Epithelial cell of proximal tubule (primary cell): ENCODE measurements at regions not wholly inside any gene's neighbourhood (a gene's known extent, or its start where the extent isn't known, plus 50 kb on each side); places are given as distances from the start of the nearest gene placed in this dataset.

Source experiments
- DNase-seq: peaks from one replicate; pipeline ENCODE4 v3.0.0-alpha.2; 2011; ENCODE audit warnings: low read depth
- H3K4me3 ChIP-seq: 2 replicates; pipeline ENCODE4 v1.5.1; 2011; ENCODE audit warnings: low read depth, mild to moderate bottlenecking, low read length
- TF ChIP-seq, protein P1 (sequence below): conservative IDR thresholded peaks from 2 replicates; pipeline ENCODE4 v1.5.1; 2012; ENCODE audit warnings: low read depth, mild to moderate bottlenecking, low read length

- H3K4me3 ChIP-seq: no peak overlapping the region
- TF ChIP-seq, protein P1, sequence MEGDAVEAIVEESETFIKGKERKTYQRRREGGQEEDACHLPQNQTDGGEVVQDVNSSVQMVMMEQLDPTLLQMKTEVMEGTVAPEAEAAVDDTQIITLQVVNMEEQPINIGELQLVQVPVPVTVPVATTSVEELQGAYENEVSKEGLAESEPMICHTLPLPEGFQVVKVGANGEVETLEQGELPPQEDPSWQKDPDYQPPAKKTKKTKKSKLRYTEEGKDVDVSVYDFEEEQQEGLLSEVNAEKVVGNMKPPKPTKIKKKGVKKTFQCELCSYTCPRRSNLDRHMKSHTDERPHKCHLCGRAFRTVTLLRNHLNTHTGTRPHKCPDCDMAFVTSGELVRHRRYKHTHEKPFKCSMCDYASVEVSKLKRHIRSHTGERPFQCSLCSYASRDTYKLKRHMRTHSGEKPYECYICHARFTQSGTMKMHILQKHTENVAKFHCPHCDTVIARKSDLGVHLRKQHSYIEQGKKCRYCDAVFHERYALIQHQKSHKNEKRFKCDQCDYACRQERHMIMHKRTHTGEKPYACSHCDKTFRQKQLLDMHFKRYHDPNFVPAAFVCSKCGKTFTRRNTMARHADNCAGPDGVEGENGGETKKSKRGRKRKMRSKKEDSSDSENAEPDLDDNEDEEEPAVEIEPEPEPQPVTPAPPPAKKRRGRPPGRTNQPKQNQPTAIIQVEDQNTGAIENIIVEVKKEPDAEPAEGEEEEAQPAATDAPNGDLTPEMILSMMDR: no peak
- DNase-seq: no peak
These were observed 77.6 kb upstream of the FUT8 start for GRCh38 chr14:65334765-65335410.

- DNase-seq: no peak
- TF ChIP-seq, protein P1: no peak
- H3K4me3 ChIP-seq: no peak overlapping the region
These were observed 77.1 kb upstream of the FUT8 start for GRCh38 chr14:65335411-65335947.

GRCh38 chr14:65336191-65336591, 76.3 kb upstream of the FUT8 start:
- TF ChIP-seq, protein P1: no peak
- no peak for DNase-seq
- no peak overlapping the region for H3K4me3 ChIP-seq

DNA sequence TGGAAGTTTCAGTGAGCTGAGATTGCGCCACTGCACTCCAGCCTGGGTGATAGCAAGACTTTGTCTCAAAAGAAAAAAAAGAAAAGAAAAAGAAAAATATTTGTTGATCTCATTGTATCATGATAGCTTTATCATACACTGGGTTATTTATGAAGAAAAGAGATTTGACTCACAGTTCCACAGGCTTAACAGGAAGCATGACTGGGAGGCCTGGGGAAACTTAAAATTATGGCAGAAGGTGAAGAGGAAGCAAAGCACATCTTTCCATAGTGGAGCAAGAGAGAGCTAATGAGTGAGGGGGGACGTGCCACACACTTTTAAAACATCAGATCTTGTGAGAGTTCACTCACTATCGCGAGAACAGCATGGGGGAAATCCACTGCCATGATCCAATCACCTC, 72.7 kb upstream of the FUT8 start:
- TF ChIP-seq, protein P1: no peak
- no peak for DNase-seq
- H3K4me3 ChIP-seq: no peak overlapping the region

DNA sequence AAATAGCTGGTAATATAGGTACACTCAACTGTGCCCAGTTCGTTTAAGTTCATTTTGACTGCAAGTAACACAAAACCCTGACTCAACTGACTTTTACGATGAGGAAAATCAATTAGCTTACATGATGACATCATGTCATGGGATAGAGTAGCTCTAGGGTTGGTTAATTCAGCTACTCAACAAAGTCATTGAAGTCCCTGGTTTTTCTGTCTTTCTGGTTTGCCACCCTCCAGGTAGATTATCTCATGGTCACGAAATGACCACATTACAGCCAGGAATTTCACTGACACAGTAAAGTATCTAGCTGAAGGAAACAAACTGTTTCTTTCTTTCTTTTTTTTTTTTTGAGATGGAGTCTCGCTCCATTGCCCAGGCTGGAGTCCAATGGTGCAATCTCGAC, 68.5 kb upstream of the FUT8 start:
- peak; percentile 94 for DNase-seq
- H3K4me3 ChIP-seq: no peak overlapping the region
- TF ChIP-seq, protein P1: no peak

DNA sequence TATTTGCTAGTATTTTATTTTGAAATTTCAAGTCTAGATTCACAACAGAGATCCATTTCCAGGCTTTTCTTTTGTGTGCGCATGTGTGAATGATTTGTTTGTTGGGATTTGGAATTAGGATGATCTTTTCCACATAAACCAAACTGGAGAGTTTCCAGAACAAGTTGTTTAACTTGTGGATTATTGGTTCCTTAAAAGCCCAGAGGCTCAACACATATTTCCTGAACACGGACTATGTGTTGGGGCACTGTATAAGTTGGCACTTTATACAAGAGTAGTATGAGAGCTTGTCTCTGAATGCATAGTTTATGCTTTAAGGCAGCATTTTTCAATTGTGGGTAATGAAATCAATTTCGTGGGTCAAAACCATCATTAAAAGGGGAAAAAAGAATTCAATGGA, 67.3 kb upstream of the FUT8 start:
- DNase-seq: no peak
- H3K4me3 ChIP-seq: no peak overlapping the region
- TF ChIP-seq, protein P1: no peak

DNA sequence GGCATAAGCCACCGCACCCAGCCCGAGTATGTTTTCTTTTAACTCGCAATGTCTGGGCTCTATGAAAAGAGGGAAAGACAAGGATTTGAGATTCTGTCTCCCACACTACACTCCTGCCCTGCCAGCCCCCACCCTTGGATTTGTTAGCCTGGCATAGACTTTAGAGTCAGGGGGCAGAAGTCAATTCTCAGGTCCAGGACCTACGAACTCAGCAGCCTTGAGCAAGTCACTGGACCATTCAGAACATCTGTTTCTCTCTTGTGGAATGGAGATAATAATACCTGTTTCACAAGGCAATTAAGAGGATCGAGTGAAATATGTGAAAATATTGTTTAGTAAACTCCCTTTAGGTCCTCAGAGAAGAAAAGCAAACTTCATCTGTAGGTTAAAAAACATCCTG, 66.1 kb upstream of the FUT8 start:
- TF ChIP-seq, protein P1: no peak
- no peak for DNase-seq
- no peak overlapping the region for H3K4me3 ChIP-seq
